ENCODE measurements at regions not wholly inside any gene's neighbourhood (a gene's known extent, or its start where the extent isn't known, plus 50 kb on each side); places are given as distances from the start of the nearest gene placed in this dataset.

DNA sequence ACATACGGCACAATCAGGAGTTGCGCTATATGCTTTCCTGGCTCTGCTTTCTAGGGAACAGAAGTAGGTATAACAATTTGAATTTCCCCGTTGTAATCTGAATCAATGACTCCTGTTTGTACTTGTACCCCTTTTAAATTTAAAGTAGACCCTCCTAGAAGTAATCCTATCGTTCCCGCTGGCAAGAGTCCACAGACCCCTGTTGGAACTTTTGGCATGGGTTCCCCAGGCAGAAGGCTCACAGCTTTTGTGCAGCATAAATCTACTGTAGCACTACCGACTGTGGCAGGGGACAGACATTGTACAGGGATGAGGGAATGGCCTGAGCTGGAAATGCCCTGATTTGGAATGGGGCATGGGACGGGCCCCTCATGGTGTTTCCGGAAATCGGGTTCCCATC is 705.2 kb downstream of the LRFN5 start:
- H3K36me3 ChIP-seq (ENCODE audit: insufficient read depth, low read length), result no peaks in the 10 kb centered on the region
- H3K27me3 ChIP-seq (ENCODE audit: insufficient read depth, low read length), result no peaks in the 10 kb centered on the region
- no peak overlapping the region for H3K4me3 ChIP-seq (ENCODE audit: low read length)
- no peak overlapping the region for H2AFZ ChIP-seq (ENCODE audit: low read depth, low read length)
- H3K4me1 ChIP-seq (ENCODE audit: insufficient read depth, low read length), result peaks cover 40% of the 10 kb centered on the region
- peaks cover 3% of the 10 kb centered on the region for H3K9me3 ChIP-seq (ENCODE audit: low read length)

DNA sequence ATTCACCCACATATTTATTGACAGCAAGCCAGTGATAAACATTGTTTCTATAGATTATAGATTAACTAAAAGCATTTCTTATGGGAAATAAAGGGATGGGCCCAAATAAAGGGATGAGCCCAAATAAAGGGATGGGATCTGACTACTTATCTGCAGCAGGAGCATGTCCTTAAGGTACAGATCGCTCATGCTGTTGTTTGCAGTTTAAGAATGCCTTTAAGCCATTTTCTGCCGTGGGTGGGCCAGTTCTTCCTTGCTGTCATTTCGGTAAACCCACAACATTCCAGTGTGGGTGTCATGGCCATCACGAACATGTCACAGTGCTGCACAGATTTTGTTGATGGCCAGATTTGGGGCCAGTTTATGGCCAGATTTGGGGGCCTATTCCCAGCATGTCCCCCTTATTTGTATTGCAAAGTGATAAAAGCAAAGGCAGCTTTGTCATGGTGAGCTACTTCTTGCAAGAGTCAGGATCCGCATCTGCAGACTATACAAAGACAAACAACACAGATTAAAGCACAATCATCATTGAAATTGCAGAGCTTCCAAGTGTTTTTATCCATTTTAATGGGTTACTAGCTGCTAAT is 700.7 kb downstream of the LRFN5 start:
- H3K9me3 ChIP-seq (ENCODE audit: low read length), result peaks cover 3% of the 10 kb centered on the region
- no peak overlapping the region for H3K4me3 ChIP-seq (ENCODE audit: low read length)

GRCh38 chr14:42299692-42300091 is 693.0 kb downstream of the LRFN5 start:
- peaks cover 1% of the 10 kb centered on the region for H3K9me3 ChIP-seq (ENCODE audit: low read length)
- no peaks in the 10 kb centered on the region for H3K36me3 ChIP-seq (ENCODE audit: insufficient read depth, low read length)
- H3K27me3 ChIP-seq (ENCODE audit: insufficient read depth, low read length), result no peaks in the 10 kb centered on the region
- H2AFZ ChIP-seq (ENCODE audit: low read depth, low read length), result no peak overlapping the region
- no peak overlapping the region for H3K4me3 ChIP-seq (ENCODE audit: low read length)
- H3K4me1 ChIP-seq (ENCODE audit: insufficient read depth, low read length), result peaks cover 3% of the 10 kb centered on the region

More for the DNA sequence above, 700.7 kb downstream of the LRFN5 start:
- H3K4me1 ChIP-seq (ENCODE audit: insufficient read depth, low read length), result peaks cover 5% of the 10 kb centered on the region
- no peak overlapping the region for H2AFZ ChIP-seq (ENCODE audit: low read depth, low read length)
- H3K36me3 ChIP-seq (ENCODE audit: insufficient read depth, low read length), result no peaks in the 10 kb centered on the region
- H3K27me3 ChIP-seq (ENCODE audit: insufficient read depth, low read length), result no peaks in the 10 kb centered on the region

- Histone ChIP-seq H3K27me3 (ENCODE audit: insufficient read depth, low read length) (no peaks in the 10 kb centered on the region), H3K9me3 (ENCODE audit: low read length) (peaks cover 1% of the 10 kb centered on the region), H3K36me3 (ENCODE audit: insufficient read depth, low read length) (no peaks in the 10 kb centered on the region), H3K4me1 (ENCODE audit: insufficient read depth, low read length) (no peaks in the 10 kb centered on the region), H3K4me3 (ENCODE audit: low read length) (no peak overlapping the region), H2AFZ (ENCODE audit: low read depth, low read length) (no peak overlapping the region)
These were observed 686.5 kb downstream of the LRFN5 start for GRCh38 chr14:42293180-42293579.

GRCh38 chr14:42277840-42278239 is 671.2 kb downstream of the LRFN5 start:
- Histone ChIP-seq H3K4me1 (ENCODE audit: insufficient read depth, low read length) (no peaks in the 10 kb centered on the region), H2AFZ (ENCODE audit: low read depth, low read length) (no peak overlapping the region), H3K27me3 (ENCODE audit: insufficient read depth, low read length) (no peaks in the 10 kb centered on the region), H3K36me3 (ENCODE audit: insufficient read depth, low read length) (no peaks in the 10 kb centered on the region), H3K4me3 (ENCODE audit: low read length) (no peak overlapping the region), H3K9me3 (ENCODE audit: low read length) (no peaks in the 10 kb centered on the region)

- Histone ChIP-seq H2AFZ (ENCODE audit: low read depth, low read length) (no peak overlapping the region), H3K9me3 (ENCODE audit: low read length) (no peaks in the 10 kb centered on the region), H3K4me3 (ENCODE audit: low read length) (no peak overlapping the region), H3K4me1 (ENCODE audit: insufficient read depth, low read length) (no peaks in the 10 kb centered on the region), H3K27me3 (ENCODE audit: insufficient read depth, low read length) (no peaks in the 10 kb centered on the region), H3K36me3 (ENCODE audit: insufficient read depth, low read length) (no peaks in the 10 kb centered on the region)
These were observed 662.6 kb downstream of the LRFN5 start for GRCh38 chr14:42269234-42269633.

DNA sequence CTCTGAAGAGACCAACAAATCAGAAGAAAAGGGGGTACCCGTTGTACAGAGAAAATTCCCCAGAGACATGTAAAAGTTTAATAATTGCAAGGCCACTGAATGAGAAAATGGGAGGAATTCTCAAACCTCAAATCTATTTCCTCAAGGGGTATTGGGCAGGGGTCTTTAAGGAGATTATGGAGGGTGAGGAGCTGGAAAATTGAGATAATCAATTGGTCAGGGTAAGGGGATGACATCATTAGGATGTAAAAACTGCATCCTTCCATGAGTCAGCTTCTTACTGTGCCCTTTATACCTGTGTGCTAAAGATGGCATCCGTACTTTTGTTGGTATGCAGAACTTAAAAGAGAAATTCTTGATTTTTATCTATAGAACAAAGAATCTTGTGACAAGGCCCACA is 641.5 kb downstream of the LRFN5 start:
- Histone ChIP-seq H3K9me3 (ENCODE audit: low read length) (no peaks in the 10 kb centered on the region), H3K4me3 (ENCODE audit: low read length) (no peak overlapping the region), H3K27me3 (ENCODE audit: insufficient read depth, low read length) (no peaks in the 10 kb centered on the region), H3K36me3 (ENCODE audit: insufficient read depth, low read length) (no peaks in the 10 kb centered on the region), H2AFZ (ENCODE audit: low read depth, low read length) (no peak overlapping the region), H3K4me1 (ENCODE audit: insufficient read depth, low read length) (no peaks in the 10 kb centered on the region)

DNA sequence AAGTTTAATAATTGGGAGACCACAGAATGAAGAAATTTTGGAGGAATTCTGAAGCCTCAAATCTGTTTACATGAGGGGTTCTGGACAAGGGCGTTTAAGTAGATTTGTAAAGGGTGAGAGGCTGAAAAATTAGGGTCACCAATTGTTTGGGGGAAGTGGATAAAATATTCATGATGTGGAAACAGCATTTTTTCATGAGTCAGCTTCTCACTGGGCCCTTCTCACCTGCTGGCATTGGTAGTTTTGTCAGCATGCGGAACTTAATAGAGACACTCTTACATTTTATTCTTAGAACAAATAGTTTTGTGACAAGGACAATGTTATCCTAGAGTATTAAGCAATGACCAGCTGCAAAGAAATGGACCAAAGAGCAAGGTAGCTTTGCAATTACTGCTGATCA is 634.4 kb downstream of the LRFN5 start:
- Histone ChIP-seq H3K27me3 (ENCODE audit: insufficient read depth, low read length) (no peaks in the 10 kb centered on the region), H2AFZ (ENCODE audit: low read depth, low read length) (no peak overlapping the region), H3K4me3 (ENCODE audit: low read length) (no peak overlapping the region), H3K9me3 (ENCODE audit: low read length) (no peaks in the 10 kb centered on the region), H3K36me3 (ENCODE audit: insufficient read depth, low read length) (no peaks in the 10 kb centered on the region), H3K4me1 (ENCODE audit: insufficient read depth, low read length) (no peaks in the 10 kb centered on the region)

DNA sequence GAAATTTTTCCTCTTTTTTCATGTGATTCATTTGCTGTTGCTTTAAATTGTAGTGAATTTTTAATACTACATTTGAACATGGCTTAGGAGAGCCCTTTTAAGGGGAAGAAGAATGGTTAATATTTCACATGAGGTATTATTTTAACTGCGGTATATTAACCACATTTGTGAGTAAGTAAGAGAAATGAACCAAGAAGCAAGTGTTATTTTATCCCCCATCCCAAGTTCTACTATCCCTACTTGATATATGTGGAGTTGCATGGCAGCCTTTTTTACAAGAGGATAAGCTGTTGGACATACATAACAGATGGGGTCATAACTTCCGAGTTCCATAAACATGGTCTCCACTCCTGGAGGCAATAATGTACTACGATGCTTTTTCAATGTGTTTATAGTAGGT is 623.3 kb downstream of the LRFN5 start:
- Histone ChIP-seq H3K36me3 (ENCODE audit: insufficient read depth, low read length) (no peaks in the 10 kb centered on the region), H2AFZ (ENCODE audit: low read depth, low read length) (no peak overlapping the region), H3K9me3 (ENCODE audit: low read length) (no peaks in the 10 kb centered on the region), H3K4me3 (ENCODE audit: low read length) (no peak overlapping the region), H3K4me1 (ENCODE audit: insufficient read depth, low read length) (no peaks in the 10 kb centered on the region), H3K27me3 (ENCODE audit: insufficient read depth, low read length) (no peaks in the 10 kb centered on the region)

DNA sequence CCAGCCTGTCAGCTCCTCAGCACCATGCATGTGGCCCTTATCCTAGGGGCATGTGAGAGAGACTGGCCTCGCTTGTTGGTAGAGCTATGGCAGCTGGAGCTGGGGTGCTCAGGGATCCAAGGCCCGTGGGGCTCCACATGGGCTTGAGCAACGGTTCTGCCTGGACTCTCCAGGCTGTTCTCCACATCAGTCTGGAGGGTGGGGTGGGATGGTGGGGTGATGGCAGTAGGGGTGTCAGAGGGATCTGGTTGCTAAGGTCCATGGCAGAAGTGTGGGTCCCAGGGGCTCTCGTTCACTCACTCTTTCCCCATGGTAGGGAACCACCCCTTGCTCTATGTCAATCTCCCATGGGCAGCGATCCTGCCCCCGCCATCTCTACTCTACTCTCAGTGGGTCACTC is 622.6 kb downstream of the LRFN5 start:
- Histone ChIP-seq H3K36me3 (ENCODE audit: insufficient read depth, low read length) (no peaks in the 10 kb centered on the region), H3K4me1 (ENCODE audit: insufficient read depth, low read length) (no peaks in the 10 kb centered on the region), H3K4me3 (ENCODE audit: low read length) (no peak overlapping the region)

GRCh38 chr14:42228611-42229010 is 621.9 kb downstream of the LRFN5 start:
- H2AFZ ChIP-seq (ENCODE audit: low read depth, low read length), result no peak overlapping the region
- H3K4me3 ChIP-seq (ENCODE audit: low read length), result no peak overlapping the region
- no peaks in the 10 kb centered on the region for H3K9me3 ChIP-seq (ENCODE audit: low read length)

More for the DNA sequence above, 622.6 kb downstream of the LRFN5 start:
- H3K27me3 ChIP-seq (ENCODE audit: insufficient read depth, low read length), result no peaks in the 10 kb centered on the region
- no peak overlapping the region for H2AFZ ChIP-seq (ENCODE audit: low read depth, low read length)
- H3K9me3 ChIP-seq (ENCODE audit: low read length), result no peaks in the 10 kb centered on the region

DNA sequence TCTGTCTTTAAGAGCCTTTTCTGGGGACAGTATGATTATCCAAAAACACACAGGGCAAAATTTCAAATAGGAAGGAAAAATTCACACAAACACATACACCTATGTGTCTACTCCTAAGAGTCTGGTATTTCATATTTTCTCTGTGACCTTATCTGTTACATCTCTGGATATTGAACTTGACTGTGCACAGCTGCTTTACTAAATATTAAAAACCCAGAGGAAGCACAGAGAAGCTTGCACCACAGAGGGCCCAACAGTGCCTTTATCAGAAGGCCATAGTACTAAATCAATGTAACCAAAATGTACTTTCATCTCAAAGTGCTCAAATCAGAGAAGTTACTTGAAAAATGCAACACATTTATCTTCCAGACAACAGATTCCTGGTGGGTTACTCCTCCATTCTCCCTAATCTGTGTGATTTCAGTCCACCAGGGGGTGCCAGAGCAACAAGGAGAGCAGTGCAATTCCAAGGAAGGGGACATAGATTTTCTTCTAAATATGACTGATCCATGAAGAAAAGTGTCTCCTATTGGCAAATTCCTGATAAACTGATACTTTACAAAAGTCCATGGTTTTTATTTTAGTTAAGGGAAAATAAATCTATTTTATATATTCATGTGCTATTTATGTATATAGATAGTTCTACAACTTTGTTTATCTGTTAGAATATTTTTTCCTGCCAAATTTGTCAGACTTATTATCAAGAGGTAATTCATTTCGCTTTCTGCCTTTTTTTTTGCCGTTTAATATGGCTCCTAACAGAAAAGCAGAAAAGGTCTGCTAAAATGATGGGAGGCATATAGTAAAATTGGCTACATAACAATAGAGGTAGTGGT is 617.6 kb downstream of the LRFN5 start:
- Histone ChIP-seq H3K27me3 (ENCODE audit: insufficient read depth, low read length) (no peaks in the 10 kb centered on the region), H2AFZ (ENCODE audit: low read depth, low read length) (peak overlapping the region; percentile 65), H3K36me3 (ENCODE audit: insufficient read depth, low read length) (no peaks in the 10 kb centered on the region), H3K4me3 (ENCODE audit: low read length) (no peak overlapping the region), H3K9me3 (ENCODE audit: low read length) (no peaks in the 10 kb centered on the region), H3K4me1 (ENCODE audit: insufficient read depth, low read length) (no peaks in the 10 kb centered on the region)

More at GRCh38 chr14:42228611-42229010, 621.9 kb downstream of the LRFN5 start:
- no peaks in the 10 kb centered on the region for H3K4me1 ChIP-seq (ENCODE audit: insufficient read depth, low read length)
- H3K27me3 ChIP-seq (ENCODE audit: insufficient read depth, low read length), result no peaks in the 10 kb centered on the region
- H3K36me3 ChIP-seq (ENCODE audit: insufficient read depth, low read length), result no peaks in the 10 kb centered on the region

- Histone ChIP-seq H3K36me3 (ENCODE audit: insufficient read depth, low read length) (no peaks in the 10 kb centered on the region), H3K4me1 (ENCODE audit: insufficient read depth, low read length) (no peaks in the 10 kb centered on the region), H2AFZ (ENCODE audit: low read depth, low read length) (no peak overlapping the region), H3K27me3 (ENCODE audit: insufficient read depth, low read length) (no peaks in the 10 kb centered on the region), H3K4me3 (ENCODE audit: low read length) (no peak overlapping the region), H3K9me3 (ENCODE audit: low read length) (no peaks in the 10 kb centered on the region)
These were observed 616.3 kb downstream of the LRFN5 start for GRCh38 chr14:42222924-42223471.

Measured in neuron (in vitro differentiated cells).